KOPT-K1 (cell line): ENCODE measurements at regions not wholly inside any gene's neighbourhood (a gene's known extent, or its start where the extent isn't known, plus 50 kb on each side); places are given as distances from the start of the nearest gene placed in this dataset.

Experiments
- H3K27ac ChIP-seq: fragments of 200-600 bp; sonication (generic); 2 replicates; pipeline ENCODE4 v1.5.1; 2016; ENCODE audit warnings: antibody characterized with exemption, mild to moderate bottlenecking, low read depth, low read length; ENCODE audit not compliant: poor library complexity, severe bottlenecking
- H3K36me3 ChIP-seq: fragments of 200-600 bp; sonication (generic); 2 replicates; pipeline ENCODE4 v1.5.1; 2017; ENCODE audit warnings: antibody characterized with exemption, mild to moderate bottlenecking, low read length, moderate library complexity; ENCODE audit not compliant: insufficient read depth
- H3K9me3 ChIP-seq: fragments of 200-600 bp; sonication (generic); 2 replicates; pipeline ENCODE4 v1.5.1; 2017; ENCODE audit warnings: antibody characterized with exemption, low read length, mild to moderate bottlenecking; ENCODE audit not compliant: insufficient read depth, poor library complexity, severe bottlenecking

- Histone ChIP-seq H3K27ac (no peak overlapping the region), H3K36me3 (no peaks in the 10 kb centered on the region), H3K9me3 (peaks cover 14% of the 10 kb centered on the region)
Measured at GRCh38 chr19:30269638-30270037, 102.5 kb upstream of the ZNF536 start.

- Histone ChIP-seq H3K27ac (no peak overlapping the region), H3K36me3 (no peaks in the 10 kb centered on the region), H3K9me3 (peaks cover 14% of the 10 kb centered on the region)
Measured at GRCh38 chr19:30271816-30272215, 100.4 kb upstream of the ZNF536 start.

GRCh38 chr19:30272554-30272953, 99.6 kb upstream of the ZNF536 start:
- H3K36me3 ChIP-seq: no peaks in the 10 kb centered on the region
- peaks cover 14% of the 10 kb centered on the region for H3K9me3 ChIP-seq
- no peak overlapping the region for H3K27ac ChIP-seq

- Histone ChIP-seq H3K36me3 (no peaks in the 10 kb centered on the region), H3K27ac (no peak overlapping the region)
Measured at GRCh38 chr19:30273184-30273583, 99.0 kb upstream of the ZNF536 start.

GRCh38 chr19:30274987-30275386, 97.2 kb upstream of the ZNF536 start:
- no peaks in the 10 kb centered on the region for H3K36me3 ChIP-seq
- no peak overlapping the region for H3K27ac ChIP-seq
- peaks cover 14% of the 10 kb centered on the region for H3K9me3 ChIP-seq

More at GRCh38 chr19:30273184-30273583, 99.0 kb upstream of the ZNF536 start:
- H3K9me3 ChIP-seq: peaks cover 14% of the 10 kb centered on the region

- no peaks in the 10 kb centered on the region for H3K36me3 ChIP-seq
- peaks cover 14% of the 10 kb centered on the region for H3K9me3 ChIP-seq
- H3K27ac ChIP-seq: no peak overlapping the region
Measured at GRCh38 chr19:30276011-30276882, 95.9 kb upstream of the ZNF536 start.

GRCh38 chr19:30276883-30277280, 95.3 kb upstream of the ZNF536 start:
- H3K9me3 ChIP-seq: peaks cover 14% of the 10 kb centered on the region
- H3K27ac ChIP-seq: no peak overlapping the region
- H3K36me3 ChIP-seq: no peaks in the 10 kb centered on the region

- H3K36me3 ChIP-seq: no peaks in the 10 kb centered on the region
- no peak overlapping the region for H3K27ac ChIP-seq
- peaks cover 5% of the 10 kb centered on the region for H3K9me3 ChIP-seq
Measured at GRCh38 chr19:30277941-30278881, 94.0 kb upstream of the ZNF536 start.

- Histone ChIP-seq H3K9me3 (no peaks in the 10 kb centered on the region), H3K36me3 (no peaks in the 10 kb centered on the region), H3K27ac (no peak overlapping the region)
Measured at GRCh38 chr19:30278882-30279254, 93.3 kb upstream of the ZNF536 start.

GRCh38 chr19:30280018-30280417, 92.2 kb upstream of the ZNF536 start:
- no peaks in the 10 kb centered on the region for H3K36me3 ChIP-seq
- no peaks in the 10 kb centered on the region for H3K9me3 ChIP-seq
- no peak overlapping the region for H3K27ac ChIP-seq

- no peak overlapping the region for H3K27ac ChIP-seq
- no peaks in the 10 kb centered on the region for H3K9me3 ChIP-seq
- H3K36me3 ChIP-seq: no peaks in the 10 kb centered on the region
Measured at GRCh38 chr19:30281906-30282305, 90.3 kb upstream of the ZNF536 start.

GRCh38 chr19:30283556-30283955, 88.6 kb upstream of the ZNF536 start:
- Histone ChIP-seq H3K27ac (no peak overlapping the region), H3K36me3 (no peaks in the 10 kb centered on the region), H3K9me3 (no peaks in the 10 kb centered on the region)

GRCh38 chr19:30284209-30284608, 88.0 kb upstream of the ZNF536 start:
- H3K36me3 ChIP-seq: no peaks in the 10 kb centered on the region
- H3K27ac ChIP-seq: no peak overlapping the region
- no peaks in the 10 kb centered on the region for H3K9me3 ChIP-seq

- no peak overlapping the region for H3K27ac ChIP-seq
Measured at GRCh38 chr19:30284885-30285284, 87.3 kb upstream of the ZNF536 start.

GRCh38 chr19:30286378-30286777, 85.8 kb upstream of the ZNF536 start:
- H3K27ac ChIP-seq: no peak overlapping the region
- no peaks in the 10 kb centered on the region for H3K36me3 ChIP-seq
- H3K9me3 ChIP-seq: no peaks in the 10 kb centered on the region

More at GRCh38 chr19:30284885-30285284, 87.3 kb upstream of the ZNF536 start:
- no peaks in the 10 kb centered on the region for H3K36me3 ChIP-seq
- H3K9me3 ChIP-seq: no peaks in the 10 kb centered on the region
